ENCODE measurements at regions not wholly inside any gene's neighbourhood (a gene's known extent, or its start where the extent isn't known, plus 50 kb on each side); places are given as distances from the start of the nearest gene placed in this dataset.
"Not testable (repeated sequence)": the region's sequence is repeated elsewhere in the genome, so short reads cannot be mapped to it uniquely, and the experiment has no call there.

DNA sequence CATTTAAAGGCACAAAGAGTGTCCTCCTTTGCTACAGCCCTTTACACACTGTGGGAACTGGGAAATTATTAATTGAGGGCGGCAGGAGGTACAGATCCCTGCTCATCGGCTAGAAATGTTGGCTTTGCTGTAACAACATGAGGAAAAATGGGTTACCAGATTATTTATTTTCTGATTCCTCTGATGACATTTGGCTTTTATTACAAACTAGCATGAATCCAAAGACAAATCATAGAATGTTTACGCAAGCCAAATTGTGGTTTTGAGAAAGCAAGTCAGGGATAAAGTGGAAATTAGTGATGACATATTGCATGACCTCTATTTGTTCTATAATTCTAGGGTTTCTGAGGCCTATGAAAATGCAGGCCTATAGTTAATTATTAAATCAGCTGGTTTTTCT is 126.1 kb upstream of the TMEM196 start:
- Histone ChIP-seq H3K4me3 (ENCODE audit: severe bottlenecking) (no peak overlapping the region), H3K27me3 (ENCODE audit: insufficient read depth, poor library complexity, severe bottlenecking) (no peaks in the 10 kb centered on the region), H3K36me3 (ENCODE audit: low read depth) (no peaks in the 10 kb centered on the region), H3K27ac (ENCODE audit: poor library complexity, severe bottlenecking) (no peak overlapping the region), H3K9me3 (ENCODE audit: severe bottlenecking) (no peaks in the 10 kb centered on the region), H3K4me1 (ENCODE audit: insufficient read depth, poor library complexity, severe bottlenecking) (no peaks in the 10 kb centered on the region)
- no peak for ATAC-seq (ENCODE audit: low read depth)
- TF ChIP-seq, protein P1, sequence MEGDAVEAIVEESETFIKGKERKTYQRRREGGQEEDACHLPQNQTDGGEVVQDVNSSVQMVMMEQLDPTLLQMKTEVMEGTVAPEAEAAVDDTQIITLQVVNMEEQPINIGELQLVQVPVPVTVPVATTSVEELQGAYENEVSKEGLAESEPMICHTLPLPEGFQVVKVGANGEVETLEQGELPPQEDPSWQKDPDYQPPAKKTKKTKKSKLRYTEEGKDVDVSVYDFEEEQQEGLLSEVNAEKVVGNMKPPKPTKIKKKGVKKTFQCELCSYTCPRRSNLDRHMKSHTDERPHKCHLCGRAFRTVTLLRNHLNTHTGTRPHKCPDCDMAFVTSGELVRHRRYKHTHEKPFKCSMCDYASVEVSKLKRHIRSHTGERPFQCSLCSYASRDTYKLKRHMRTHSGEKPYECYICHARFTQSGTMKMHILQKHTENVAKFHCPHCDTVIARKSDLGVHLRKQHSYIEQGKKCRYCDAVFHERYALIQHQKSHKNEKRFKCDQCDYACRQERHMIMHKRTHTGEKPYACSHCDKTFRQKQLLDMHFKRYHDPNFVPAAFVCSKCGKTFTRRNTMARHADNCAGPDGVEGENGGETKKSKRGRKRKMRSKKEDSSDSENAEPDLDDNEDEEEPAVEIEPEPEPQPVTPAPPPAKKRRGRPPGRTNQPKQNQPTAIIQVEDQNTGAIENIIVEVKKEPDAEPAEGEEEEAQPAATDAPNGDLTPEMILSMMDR (IDR thresholded peaks at IDR 0.05; ENCODE audit: poor library complexity, severe bottlenecking) = no peak
- no peak for DNase-seq (ENCODE audit: low spot score)

DNA sequence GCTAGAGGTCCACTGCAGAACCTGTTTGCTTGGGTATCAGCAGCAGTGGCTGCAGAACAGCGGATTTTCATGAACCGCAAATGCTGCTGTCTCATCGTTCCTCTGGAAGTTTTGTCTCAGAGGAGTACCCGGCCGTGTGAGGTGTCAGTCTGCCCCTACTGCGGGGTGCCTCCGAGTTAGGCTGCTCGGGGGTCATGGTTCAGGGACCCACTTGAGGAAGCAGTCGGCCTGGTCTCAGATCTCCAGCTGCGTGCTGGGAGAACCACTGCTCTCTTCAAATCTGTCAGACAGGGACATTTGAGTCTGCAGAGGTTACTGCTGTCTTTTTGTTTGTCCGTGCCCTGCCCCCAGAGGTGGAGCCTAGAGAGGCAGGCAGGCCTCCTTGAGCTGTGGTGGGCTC is 109.5 kb upstream of the TMEM196 start:
- not testable (repeated sequence) for H3K27ac ChIP-seq (ENCODE audit: poor library complexity, severe bottlenecking); H3K36me3 ChIP-seq (ENCODE audit: low read depth); H3K4me3 ChIP-seq (ENCODE audit: severe bottlenecking); H3K27me3 ChIP-seq (ENCODE audit: insufficient read depth, poor library complexity, severe bottlenecking); H3K4me1 ChIP-seq (ENCODE audit: insufficient read depth, poor library complexity, severe bottlenecking); DNase-seq (ENCODE audit: low spot score); H3K9me3 ChIP-seq (ENCODE audit: severe bottlenecking); ATAC-seq (ENCODE audit: low read depth)

- Histone ChIP-seq H3K27me3 (ENCODE audit: insufficient read depth, poor library complexity, severe bottlenecking) (no peaks in the 10 kb centered on the region), H3K4me1 (ENCODE audit: insufficient read depth, poor library complexity, severe bottlenecking) (no peaks in the 10 kb centered on the region)
- ATAC-seq (ENCODE audit: low read depth) = no peak
Observed at GRCh38 chr7:19872094-19872493, 98.7 kb upstream of the TMEM196 start.

DNA sequence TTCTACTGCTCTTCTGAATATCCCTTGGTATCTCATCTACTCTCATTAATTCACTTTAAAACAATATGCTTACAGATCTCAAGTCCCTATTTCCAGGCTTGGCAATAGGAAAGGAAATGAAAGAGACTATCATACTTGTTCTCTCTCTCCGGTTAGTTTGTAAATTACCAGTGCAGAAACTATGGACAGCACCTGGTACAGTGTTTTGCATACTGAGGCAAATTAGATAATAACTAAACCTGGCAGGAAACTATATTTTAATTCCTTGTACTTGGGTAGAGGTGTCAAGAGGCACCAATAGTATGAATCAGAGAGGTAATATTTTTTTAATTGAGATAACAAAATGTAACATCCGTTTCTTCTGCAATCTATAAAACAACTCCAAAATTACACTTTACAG is 97.7 kb upstream of the TMEM196 start:
- TF ChIP-seq, protein P1 (IDR thresholded peaks at IDR 0.05; ENCODE audit: poor library complexity, severe bottlenecking) = no peak
- H3K27ac ChIP-seq (ENCODE audit: poor library complexity, severe bottlenecking) = no peak overlapping the region
- no peaks in the 10 kb centered on the region for H3K9me3 ChIP-seq (ENCODE audit: severe bottlenecking)
- ATAC-seq (ENCODE audit: low read depth) = no peak
- H3K36me3 ChIP-seq (ENCODE audit: low read depth) = no peaks in the 10 kb centered on the region
- H3K27me3 ChIP-seq (ENCODE audit: insufficient read depth, poor library complexity, severe bottlenecking) = no peaks in the 10 kb centered on the region
- H3K4me3 ChIP-seq (ENCODE audit: severe bottlenecking) = no peak overlapping the region
- DNase-seq (ENCODE audit: low spot score) = no peak
- H3K4me1 ChIP-seq (ENCODE audit: insufficient read depth, poor library complexity, severe bottlenecking) = no peaks in the 10 kb centered on the region

More at GRCh38 chr7:19872094-19872493, 98.7 kb upstream of the TMEM196 start:
- Histone ChIP-seq H3K9me3 (ENCODE audit: severe bottlenecking) (no peaks in the 10 kb centered on the region), H3K27ac (ENCODE audit: poor library complexity, severe bottlenecking) (no peak overlapping the region), H3K36me3 (ENCODE audit: low read depth) (no peaks in the 10 kb centered on the region), H3K4me3 (ENCODE audit: severe bottlenecking) (no peak overlapping the region)
- TF ChIP-seq, protein P1 (IDR thresholded peaks at IDR 0.05; ENCODE audit: poor library complexity, severe bottlenecking) = no peak
- DNase-seq (ENCODE audit: low spot score) = no peak

DNA sequence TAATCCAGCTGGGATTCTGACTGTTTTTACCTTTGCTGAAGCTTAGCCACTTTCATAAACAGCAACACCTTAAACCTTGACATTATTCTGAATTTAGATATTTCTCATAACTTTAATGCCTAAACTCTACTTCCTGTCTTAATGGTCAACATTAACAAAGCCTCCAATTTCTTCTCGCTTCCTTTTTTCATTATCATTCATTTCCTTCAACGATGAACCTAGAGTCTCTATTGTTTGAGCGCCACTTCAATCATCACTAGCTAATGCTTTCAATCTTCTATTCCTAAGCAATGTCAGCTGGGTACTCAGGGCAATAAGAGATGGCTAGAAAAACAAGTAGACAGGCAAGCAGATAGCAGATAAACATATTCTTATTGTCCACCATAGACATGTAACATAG is 96.6 kb upstream of the TMEM196 start:
- H3K27ac ChIP-seq (ENCODE audit: poor library complexity, severe bottlenecking) = no peak overlapping the region
- TF ChIP-seq, protein P1 (IDR thresholded peaks at IDR 0.05; ENCODE audit: poor library complexity, severe bottlenecking) = no peak
- H3K9me3 ChIP-seq (ENCODE audit: severe bottlenecking) = no peaks in the 10 kb centered on the region
- DNase-seq (ENCODE audit: low spot score) = no peak
- no peaks in the 10 kb centered on the region for H3K27me3 ChIP-seq (ENCODE audit: insufficient read depth, poor library complexity, severe bottlenecking)
- no peaks in the 10 kb centered on the region for H3K36me3 ChIP-seq (ENCODE audit: low read depth)
- H3K4me3 ChIP-seq (ENCODE audit: severe bottlenecking) = no peak overlapping the region
- ATAC-seq (ENCODE audit: low read depth) = no peak
- H3K4me1 ChIP-seq (ENCODE audit: insufficient read depth, poor library complexity, severe bottlenecking) = no peaks in the 10 kb centered on the region

Measured in RWPE2 (cell line).